Breast epithelium (tissue), 3 donors: ENCODE measurements at regions not wholly inside any gene's neighbourhood (a gene's known extent, or its start where the extent isn't known, plus 50 kb on each side); places are given as distances from the start of the nearest gene placed in this dataset.

ENCODE experiments used
- CTCF ChIP-seq, 3 donors: fragments of 450-650 bp; IDR thresholded peaks; one replicate each; pipeline ENCODE4 v1.5.1; 2016 to 2017; ENCODE audit warnings: antibody characterized with exemption in 3 of 3, mild to moderate bottlenecking in 3 of 3, moderate library complexity in 3 of 3
- POLR2A ChIP-seq: fragments of 450-650 bp; IDR thresholded peaks from one replicate; pipeline ENCODE4 v1.6.1; 2016; ENCODE audit warnings: antibody characterized with exemption, mild to moderate bottlenecking, moderate library complexity

GRCh38 chr2:239813261-239814115 lies 211.7 kb downstream of the NDUFA10 start:
- TF ChIP-seq POLR2A = no peak
- TF ChIP-seq CTCF (IDR thresholded peaks at IDR 0.05) = no peak
